HCT116 (cell line): ENCODE measurements at regions not wholly inside any gene's neighbourhood (a gene's known extent, or its start where the extent isn't known, plus 50 kb on each side); places are given as distances from the start of the nearest gene placed in this dataset.

Experiments used
- ATAC-seq: fragments of 200-7000 bp; cut with Tn5 transposase; 2 replicates; pipeline ENCODE4 v1.9.1; 2020; ENCODE audit warnings: mild to moderate bottlenecking, moderate library complexity
- BruUV-seq: library from RNA; stranded (reverse); fragments of 400-500 nt; replicated peaks from 2 replicates; lab custom pipeline; 2021; lab: Mats Ljungman, UMichigan
- CTCF ChIA-PET: fragments of 300-600 bp; sonication (Branson Sonifier 250); formaldehyde crosslinking; loops from one replicate; lab custom pipeline; 2021; ENCODE audit warnings: antibody characterized with exemption; lab: Charles Lee
- POLR2A ChIA-PET: fragments of 300-600, 350-600 bp; sonication (Branson Sonifier 250); formaldehyde crosslinking; loops from one replicate; lab custom pipeline; 2021; ENCODE audit warnings: antibody characterized with exemption; lab: Charles Lee
- RAD21 ChIA-PET, 2 experiments: fragments of 300-600 bp; sonication (Branson Sonifier 250); formaldehyde crosslinking; loops; one replicate each; lab custom pipeline; 2023; ENCODE audit warnings: low total read pairs in 2 of 2; ENCODE audit not compliant: uncharacterized antibody in 2 of 2, unreplicated experiment in 2 of 2, low non-redundant PET in 1 of 2; lab: Charles Lee
- DNase-seq: peaks from one replicate; pipeline ENCODE4 v3.0.0-alpha.2; 2010; ENCODE audit warnings: low read depth, low spot score
- H2AFZ ChIP-seq: fragments of 200-600 bp; shearing (Covaris generic), sonication (generic); 2 replicates; pipeline ENCODE4 v1.6.1; 2017; ENCODE audit warnings: low read depth, mixed run types, mixed read lengths, antibody characterized with exemption, low read length; ENCODE audit not compliant: poor library complexity, severe bottlenecking
- H3K27ac ChIP-seq: 2 replicates; pipeline ENCODE4 v1.5.1; 2012; ENCODE audit warnings: low read depth, low read length
- H3K27me3 ChIP-seq: fragments of 200-600 bp; sonication (generic); 2 replicates; pipeline ENCODE4 v1.6.1; 2016; ENCODE audit warnings: mixed run types, low read length, mixed read lengths; ENCODE audit not compliant: insufficient read depth
- H3K36me3 ChIP-seq, 2 experiments: fragments of 200-500 bp in 1 of 2; fragments of 200-600 bp in 1 of 2; sonication (Bioruptor generic) in 1 of 2; sonication (generic) in 1 of 2; 2 replicates each; pipeline versions ENCODE4 v1.5.1 to v1.6.1; 2014 to 2016; ENCODE audit warnings: low read length in 2 of 2, inconsistent platforms in 1 of 2, mixed read lengths in 1 of 2, mixed run types in 1 of 2; ENCODE audit not compliant: insufficient read depth in 2 of 2, control insufficient read depth in 1 of 2
- H3K4me1 ChIP-seq, 2 experiments: fragments of 200-600 bp in 1 of 2; sonication (generic) in 1 of 2; 2 replicates each; pipeline versions ENCODE4 v1.5.1 to v1.6.1; 2012 to 2017; ENCODE audit warnings: low read length in 2 of 2, inconsistent platforms in 1 of 2, mild to moderate bottlenecking in 1 of 2, mixed read lengths in 1 of 2, mixed run types in 1 of 2, moderate library complexity in 1 of 2; ENCODE audit not compliant: insufficient read depth in 2 of 2, control insufficient read depth in 1 of 2
- H3K4me2 ChIP-seq: fragments of 200-600 bp; sonication (generic); 2 replicates; pipeline ENCODE4 v1.6.1; 2017; ENCODE audit warnings: mixed run types, low read length, mixed read lengths
- H3K4me3 ChIP-seq, 2 experiments: fragments of 200-600 bp in 1 of 2; sonication (generic) in 1 of 2; replicated peaks in 1 of 2; 2 replicates each; pipeline ENCODE4 v1.5.1; 2011 to 2016; ENCODE audit warnings: low read length in 2 of 2, control low read depth in 1 of 2, low read depth in 1 of 2, mild to moderate bottlenecking in 1 of 2, mixed read lengths in 1 of 2, mixed run types in 1 of 2
- H3K79me2 ChIP-seq: fragments of 200-600 bp; sonication (generic); 2 replicates; pipeline ENCODE4 v1.6.1; 2017; ENCODE audit warnings: mild to moderate bottlenecking, mixed run types, low read length, moderate library complexity, mixed read lengths; ENCODE audit not compliant: insufficient read depth
- H3K9ac ChIP-seq: fragments of 200-600 bp; sonication (generic); 2 replicates; pipeline ENCODE4 v1.6.1; 2016; ENCODE audit warnings: low read length, mixed read lengths
- H3K9me2 ChIP-seq: fragments of 200-600 bp; sonication (generic), shearing (Covaris generic); 2 replicates; pipeline ENCODE4 v1.6.1; 2017; ENCODE audit warnings: mixed run types, mild to moderate bottlenecking, moderate library complexity; ENCODE audit not compliant: insufficient read depth
- H3K9me3 ChIP-seq, 2 experiments: fragments of 200-500 bp in 1 of 2; fragments of 200-600 bp in 1 of 2; sonication (Bioruptor generic) in 1 of 2; sonication (generic) in 1 of 2; 2 replicates each; pipeline ENCODE4 v1.6.1; 2014 to 2017; ENCODE audit warnings: low read length in 2 of 2, mixed read lengths in 2 of 2, inconsistent platforms in 1 of 2, low read depth in 1 of 2, mild to moderate bottlenecking in 1 of 2, mixed run types in 1 of 2, moderate library complexity in 1 of 2; ENCODE audit not compliant: control insufficient read depth in 1 of 2, insufficient read depth in 1 of 2
- H4K20me1 ChIP-seq: fragments of 200-600 bp; sonication (generic), shearing (Covaris generic); 2 replicates; pipeline ENCODE4 v1.6.1; 2017; ENCODE audit warnings: mixed run types, mild to moderate bottlenecking, moderate library complexity; ENCODE audit not compliant: insufficient read depth
- CEBPB ChIP-seq: IDR thresholded peaks from 2 replicates; pipeline ENCODE4 v1.6.1; 2012; ENCODE audit warnings: low read depth
- CTCF ChIP-seq, 3 experiments: fragments of 200-600 bp in 1 of 3; sonication (generic) in 1 of 3; IDR thresholded peaks in 2 of 3; conservative IDR thresholded peaks in 1 of 3; 2 replicates each; pipeline ENCODE4 v1.5.1; 2012 to 2017; ENCODE audit warnings: low read depth in 2 of 3, low read length in 2 of 3, antibody characterized with exemption in 1 of 3, borderline replicate concordance in 1 of 3, control low read depth in 1 of 3, mild to moderate bottlenecking in 1 of 3, mixed read lengths in 1 of 3, mixed run types in 1 of 3, moderate library complexity in 1 of 3; ENCODE audit not compliant: insufficient read depth in 1 of 3
- EGR1 ChIP-seq: IDR thresholded peaks from 2 replicates; pipeline ENCODE4 v1.6.1; 2012; ENCODE audit warnings: low read depth
- EZH2 ChIP-seq: fragments of 200-600 bp; sonication (generic); IDR thresholded peaks from 2 replicates; pipeline ENCODE4 v1.6.1; 2017; ENCODE audit warnings: antibody characterized with exemption, mixed run types
- EZH2phosphoT487 ChIP-seq: fragments of 200-600 bp; IDR thresholded peaks from 2 replicates; pipeline ENCODE4 v1.6.1; 2018; ENCODE audit warnings: antibody characterized with exemption, borderline replicate concordance
- FOSL1 ChIP-seq: IDR thresholded peaks from 2 replicates; pipeline ENCODE4 v1.6.1; 2012; ENCODE audit warnings: low read depth
- JUND ChIP-seq: IDR thresholded peaks from 2 replicates; pipeline ENCODE4 v1.6.1; 2012
- POLR2AphosphoS5 ChIP-seq: IDR thresholded peaks from 2 replicates; pipeline ENCODE4 v1.6.1; 2011; ENCODE audit warnings: mild to moderate bottlenecking, low read depth, low read length, moderate library complexity
- RAD21 ChIP-seq: IDR thresholded peaks from 2 replicates; pipeline ENCODE4 v1.6.1; 2012; ENCODE audit warnings: low read depth, mild to moderate bottlenecking
- SIN3A ChIP-seq: IDR thresholded peaks from 2 replicates; pipeline ENCODE4 v1.6.1; 2012; ENCODE audit warnings: low read depth
- TCF7L2 ChIP-seq: IDR thresholded peaks from 2 replicates; pipeline ENCODE4 v1.7.0; 2011; ENCODE audit warnings: borderline replicate concordance, inconsistent platforms; ENCODE audit not compliant: insufficient read depth, insufficient read length; ENCODE audit errors: extremely low read depth
- YY1 ChIP-seq: IDR thresholded peaks from 2 replicates; pipeline ENCODE4 v1.6.1; 2011; ENCODE audit warnings: low read length, low read depth, moderate library complexity, mild to moderate bottlenecking; ENCODE audit not compliant: insufficient replicate concordance; ENCODE audit errors: extremely low read depth
- ZFX ChIP-seq: fragments of 450-650 bp; IDR thresholded peaks from 2 replicates; pipeline ENCODE4 v1.6.1; 2017
- intact Hi-C: fragments of 100-400 bp; cut with micrococcal nuclease; formaldehyde crosslinking; loops from 2 replicates; pipeline ENCODE4 v1.10.0; 2022
- TF ChIP-seq, protein P1 (sequence below): IDR thresholded peaks from 2 replicates; pipeline ENCODE4 v1.6.1; 2012
- TF ChIP-seq, protein P2 (sequence below): IDR thresholded peaks from 2 replicates; pipeline ENCODE4 v1.6.1; 2011; ENCODE audit warnings: mild to moderate bottlenecking, low read length, moderate library complexity; ENCODE audit not compliant: insufficient replicate concordance; ENCODE audit errors: extremely low read depth

GRCh38 chr13:50355797-50356196 lies 340.6 kb downstream of the KCNRG start:
- Histone ChIP-seq H3K79me2 (no peaks in the 10 kb centered on the region), H3K4me1 (peaks cover 0 to 3% of the 10 kb centered on the region in 2 experiments; a peak in 1 of 4 replicates), H3K9ac (no peak overlapping the region), H3K27me3 (no peaks in the 10 kb centered on the region), H3K4me2 (no peak overlapping the region), H4K20me1 (no peaks in the 10 kb centered on the region), H2AFZ (no peak overlapping the region), H3K4me3 (no peak overlapping the region), H3K36me3 (no peaks in the 10 kb centered on the region), H3K9me3 (no peaks in the 10 kb centered on the region), H3K9me2 (no peaks in the 10 kb centered on the region), H3K27ac (no peak overlapping the region)
- no TSS peak for BruUV-seq
- no peak for DNase-seq
- intact Hi-C loops: no loop called here
- no peak for TF ChIP-seq EGR1
- no peak for TF ChIP-seq SIN3A
- no peak for TF ChIP-seq EZH2
- TF ChIP-seq TCF7L2: no peak
- TF ChIP-seq CTCF (IDR thresholded peaks at IDR 0.05 in 2 of 3, conservative IDR thresholded peaks at IDR 0.05 in 1 of 3; ENCODE audit: borderline replicate concordance in 1 of 3, insufficient read depth in 1 of 3, low read depth in 2 of 3, low read length in 2 of 3): no peak
- TF ChIP-seq FOSL1: no peak
- TF ChIP-seq RAD21: no peak
- no peak for TF ChIP-seq POLR2AphosphoS5
- no peak for TF ChIP-seq JUND
- no peak for TF ChIP-seq CEBPB
- TF ChIP-seq, protein P1, sequence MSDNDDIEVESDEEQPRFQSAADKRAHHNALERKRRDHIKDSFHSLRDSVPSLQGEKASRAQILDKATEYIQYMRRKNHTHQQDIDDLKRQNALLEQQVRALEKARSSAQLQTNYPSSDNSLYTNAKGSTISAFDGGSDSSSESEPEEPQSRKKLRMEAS: no peak
- no peak for TF ChIP-seq YY1
- no peak for TF ChIP-seq ZFX
- no peak for TF ChIP-seq EZH2phosphoT487
- TF ChIP-seq, protein P2, sequence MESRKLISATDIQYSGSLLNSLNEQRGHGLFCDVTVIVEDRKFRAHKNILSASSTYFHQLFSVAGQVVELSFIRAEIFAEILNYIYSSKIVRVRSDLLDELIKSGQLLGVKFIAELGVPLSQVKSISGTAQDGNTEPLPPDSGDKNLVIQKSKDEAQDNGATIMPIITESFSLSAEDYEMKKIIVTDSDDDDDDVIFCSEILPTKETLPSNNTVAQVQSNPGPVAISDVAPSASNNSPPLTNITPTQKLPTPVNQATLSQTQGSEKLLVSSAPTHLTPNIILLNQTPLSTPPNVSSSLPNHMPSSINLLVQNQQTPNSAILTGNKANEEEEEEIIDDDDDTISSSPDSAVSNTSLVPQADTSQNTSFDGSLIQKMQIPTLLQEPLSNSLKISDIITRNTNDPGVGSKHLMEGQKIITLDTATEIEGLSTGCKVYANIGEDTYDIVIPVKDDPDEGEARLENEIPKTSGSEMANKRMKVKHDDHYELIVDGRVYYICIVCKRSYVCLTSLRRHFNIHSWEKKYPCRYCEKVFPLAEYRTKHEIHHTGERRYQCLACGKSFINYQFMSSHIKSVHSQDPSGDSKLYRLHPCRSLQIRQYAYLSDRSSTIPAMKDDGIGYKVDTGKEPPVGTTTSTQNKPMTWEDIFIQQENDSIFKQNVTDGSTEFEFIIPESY: no peak
- RAD21 ChIA-PET: no interaction called here
- POLR2A ChIA-PET: no interaction called here
- no peak for ATAC-seq
- CTCF ChIA-PET: no interaction called here
